ENCODE measurements at regions not wholly inside any gene's neighbourhood (a gene's known extent, or its start where the extent isn't known, plus 50 kb on each side); places are given as distances from the start of the nearest gene placed in this dataset.
A peak's percentile ranks its signal among the peaks of the same experiment; 100 is the strongest.

GRCh38 chr19:28427376-28428083 is 785.4 kb downstream of the UQCRFS1 start (continued):
- TF ChIP-seq SCRT2 (tag by site-specific recombination; IDR thresholded peaks at IDR 0.05), result no peak
- TF ChIP-seq ZNF391 (tag by site-specific recombination; IDR thresholded peaks at IDR 0.05; ENCODE audit: borderline replicate concordance, low read depth), result peak; percentile 59; the same call in 1 of the 2 replicates
- no peak for TF ChIP-seq ZNF335 (tag by site-specific recombination; conservative IDR thresholded peaks at IDR 0.05)
- TF ChIP-seq KLF9 (tag by site-specific recombination; IDR thresholded peaks at IDR 0.05; ENCODE audit: low read depth), result peak; percentile 76
- peak; percentile 10; the same call in 1 of the 2 replicates for TF ChIP-seq ZNF473 (tag by site-specific recombination; IDR thresholded peaks at IDR 0.05)
- TF ChIP-seq ZNF777 (tag by site-specific recombination; IDR thresholded peaks at IDR 0.05; ENCODE audit: borderline replicate concordance), result peak; percentile 32; the same call in 1 of the 2 replicates
- no peak for TF ChIP-seq PBX3 (CRISPR knock-in tag; IDR thresholded peaks at IDR 0.05)
- 0 out of 2 replicates have a peak, but pooled peaks have one; percentile 39 for TF ChIP-seq KLF1 (tag by site-specific recombination; IDR thresholded peaks at IDR 0.05)
- TF ChIP-seq ZXDB (tag by site-specific recombination; IDR thresholded peaks at IDR 0.05), result peak; percentile 33; the same call in 1 of the 2 replicates
- TF ChIP-seq ZNF133 (tag by site-specific recombination; IDR thresholded peaks at IDR 0.05), result no peak
- TF ChIP-seq HIC1 (tag by site-specific recombination; IDR thresholded peaks at IDR 0.05), result 0 out of 2 replicates have a peak, but pooled peaks have one; percentile 9
- TF ChIP-seq RBAK (tag by site-specific recombination; IDR thresholded peaks at IDR 0.05), result peak; percentile 38; the same call in 1 of the 2 replicates
- TF ChIP-seq ZNF280C (tag by site-specific recombination; IDR thresholded peaks at IDR 0.05), result peak; percentile 73; the same call in 1 of the 2 replicates
- TF ChIP-seq ZNF624 (tag by site-specific recombination; IDR thresholded peaks at IDR 0.05), result no peak
- no peak for TF ChIP-seq KLF16 (tag by site-specific recombination; IDR thresholded peaks at IDR 0.05)
- TF ChIP-seq EGR2 (tag by site-specific recombination; IDR thresholded peaks at IDR 0.05; ENCODE audit: low read depth), result peak; percentile 95
- TF ChIP-seq ZNF600 (tag by site-specific recombination; IDR thresholded peaks at IDR 0.05), result peak; percentile 69
- TF ChIP-seq ZNF214 (tag by site-specific recombination; IDR thresholded peaks at IDR 0.05; ENCODE audit: borderline replicate concordance), result peak; percentile 93
- TF ChIP-seq ZNF555 (tag by site-specific recombination; conservative IDR thresholded peaks at IDR 0.05), result no peak
- TF ChIP-seq ZBTB48 (tag by site-specific recombination; IDR thresholded peaks at IDR 0.05), result 0 out of 2 replicates have a peak, but pooled peaks have one; percentile 12
- TF ChIP-seq ZIC2 (tag by site-specific recombination; IDR thresholded peaks at IDR 0.05), result peak; percentile 39; the same call in 1 of the 2 replicates
- TF ChIP-seq AEBP2 (tag by site-specific recombination; IDR thresholded peaks at IDR 0.05; ENCODE audit: borderline replicate concordance), result no peak
- TF ChIP-seq INSM2 (tag by site-specific recombination; IDR thresholded peaks at IDR 0.05), result peak; percentile 67; the same call in 1 of the 2 replicates
- TF ChIP-seq KLF17 (tag by site-specific recombination; IDR thresholded peaks at IDR 0.05), result peak; percentile 15; the same call in 1 of the 2 replicates
- no peak for TF ChIP-seq ZNF549 (tag by site-specific recombination; IDR thresholded peaks at IDR 0.05)
- TF ChIP-seq ZNF530 (tag by site-specific recombination; IDR thresholded peaks at IDR 0.05; ENCODE audit: low read depth), result no peak
- no peak for TF ChIP-seq ZNF830 (tag by site-specific recombination; IDR thresholded peaks at IDR 0.05; ENCODE audit: low read depth)
